ENCODE measurements at regions not wholly inside any gene's neighbourhood (a gene's known extent, or its start where the extent isn't known, plus 50 kb on each side); places are given as distances from the start of the nearest gene placed in this dataset.
A peak's percentile ranks its signal among the peaks of the same experiment; 100 is the strongest.

GRCh38 chr18:10258836-10259474 is 195.5 kb upstream of the APCDD1 start:
- no peak for DNase-seq

GRCh38 chr18:10259901-10260300 is 194.5 kb upstream of the APCDD1 start:
- DNase-seq: no peak

DNA sequence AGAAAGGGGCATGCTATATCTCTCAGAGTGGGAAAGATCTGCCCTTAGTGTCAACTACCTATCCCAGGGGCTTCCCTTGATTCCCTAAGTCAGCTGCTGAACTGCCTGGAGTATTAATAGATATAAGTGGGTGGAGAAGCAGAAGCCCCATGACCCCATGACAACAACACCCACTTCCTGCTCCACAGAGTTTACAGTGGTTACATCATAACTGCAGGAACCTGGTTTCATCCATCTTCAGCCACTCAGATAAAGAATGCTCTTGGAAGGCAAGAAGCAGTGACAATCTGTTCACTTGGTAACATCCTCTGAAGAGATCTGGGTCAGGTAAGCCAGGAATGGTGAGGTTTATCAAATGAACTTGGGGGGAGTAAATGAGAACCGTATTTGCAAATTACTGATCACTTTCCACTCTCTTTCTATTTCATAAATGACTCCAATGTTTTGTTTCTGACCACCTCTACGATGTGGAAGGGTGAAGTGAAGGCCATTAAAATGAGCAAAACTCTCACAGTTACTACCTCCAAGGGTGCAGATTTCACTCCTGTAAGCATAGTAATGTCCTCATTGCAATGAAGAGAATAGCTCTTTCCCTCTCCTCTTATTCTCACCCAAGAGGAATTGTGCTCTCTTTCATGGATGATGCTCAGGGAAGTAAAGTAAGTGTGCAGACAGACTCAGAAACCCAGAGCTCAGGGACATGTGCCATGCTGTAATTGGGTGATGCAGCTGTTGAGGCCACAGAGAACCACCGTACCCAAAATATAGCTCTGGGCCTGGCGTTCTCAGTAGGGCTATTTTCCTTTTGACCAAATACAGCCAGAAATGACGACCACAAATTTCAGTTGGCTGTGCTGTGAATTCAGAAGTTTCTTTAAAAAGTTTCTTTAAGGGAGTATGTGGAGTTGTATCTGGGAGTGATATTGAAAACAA is 192.8 kb upstream of the APCDD1 start:
- no peak for DNase-seq

DNA sequence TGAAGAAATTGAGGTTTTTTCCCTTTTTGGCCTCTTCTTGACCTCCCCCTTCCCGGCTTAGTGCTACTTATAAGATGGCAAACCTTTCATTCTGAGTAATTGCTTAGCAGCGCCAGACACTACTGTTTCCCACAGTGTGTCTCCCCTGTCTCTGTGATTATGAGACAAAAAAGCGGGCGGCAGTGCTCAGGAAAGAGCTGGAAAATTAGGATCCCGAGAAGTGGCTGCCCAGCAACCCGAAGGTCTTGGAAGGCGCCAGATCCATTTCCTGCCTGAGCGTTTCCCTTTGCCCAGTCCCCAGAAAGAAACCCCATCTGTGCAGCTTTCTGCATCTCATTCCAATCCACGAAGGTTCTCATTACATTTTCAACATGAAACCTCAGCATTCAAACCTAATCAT is 191.9 kb upstream of the APCDD1 start:
- DNase-seq: no peak

DNA sequence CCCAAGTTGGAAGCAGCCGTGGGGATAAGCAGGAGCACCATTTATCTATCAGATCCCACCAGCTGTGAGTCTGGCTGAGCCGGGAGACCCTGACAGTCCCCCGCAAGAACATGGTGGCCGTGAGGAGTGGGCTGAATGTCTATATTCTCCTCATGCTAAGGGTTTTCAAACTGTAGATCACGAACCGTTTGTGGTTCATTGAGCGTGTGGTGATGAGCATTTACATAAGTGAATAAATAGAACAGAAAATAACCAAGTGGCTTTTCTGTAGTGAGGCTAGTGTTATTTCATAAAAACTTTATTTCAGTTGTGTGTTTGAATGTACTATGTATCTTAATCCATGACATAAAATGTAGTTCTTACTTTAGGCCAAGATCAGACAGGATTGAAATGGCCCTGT is 190.2 kb upstream of the APCDD1 start:
- no peak for DNase-seq

DNA sequence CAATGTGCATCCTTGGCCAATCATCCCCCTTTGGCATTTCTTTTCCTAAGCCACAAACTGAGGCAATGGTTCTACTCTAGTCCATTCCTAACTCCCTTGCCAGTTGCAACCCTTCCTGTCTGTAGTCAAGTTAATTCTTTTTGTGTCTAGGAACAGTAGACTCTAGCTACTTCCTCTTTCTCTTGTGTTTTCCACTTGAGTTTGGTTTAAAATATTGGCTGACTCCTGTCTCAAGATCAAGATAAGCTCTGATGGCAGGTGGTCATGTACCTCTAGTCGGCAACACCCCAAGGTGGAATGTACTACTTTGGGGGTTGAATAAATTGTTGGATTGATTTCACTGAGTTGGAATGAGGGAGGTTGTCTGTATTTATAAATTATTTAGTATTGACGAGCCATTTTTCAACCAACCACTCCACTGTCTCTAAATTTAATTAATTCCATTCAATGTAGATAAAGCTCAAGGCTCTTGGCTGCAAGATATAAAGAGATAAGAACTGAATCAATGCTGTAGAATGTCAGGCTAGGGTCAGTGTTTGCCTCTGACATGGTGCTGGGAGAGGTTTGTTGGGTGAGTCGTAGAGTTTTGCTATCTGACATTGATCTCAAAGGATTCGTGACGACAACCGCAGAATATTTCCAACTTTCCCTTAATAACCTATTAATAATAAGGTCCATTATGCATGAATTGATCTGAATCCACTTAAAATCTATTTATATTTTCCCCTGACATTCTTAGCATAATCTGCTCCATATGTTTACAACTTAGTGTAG is 188.7 kb upstream of the APCDD1 start:
- DNase-seq: no peak

DNA sequence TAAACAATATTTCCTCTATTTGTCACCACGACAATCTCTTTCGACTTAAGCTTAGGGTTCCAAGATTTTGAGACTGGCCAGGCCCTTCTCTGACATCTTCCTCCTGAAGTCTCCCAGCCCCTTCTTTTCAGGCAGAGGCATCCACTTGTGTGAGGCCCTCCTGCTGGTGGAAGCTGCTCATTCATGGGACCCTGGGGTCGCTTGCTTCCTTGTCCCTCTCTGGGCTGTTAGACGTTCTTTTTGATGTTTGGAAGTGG is 188.2 kb upstream of the APCDD1 start:
- no peak for DNase-seq

GRCh38 chr18:10269261-10269660 is 185.2 kb upstream of the APCDD1 start:
- no peak for DNase-seq

DNA sequence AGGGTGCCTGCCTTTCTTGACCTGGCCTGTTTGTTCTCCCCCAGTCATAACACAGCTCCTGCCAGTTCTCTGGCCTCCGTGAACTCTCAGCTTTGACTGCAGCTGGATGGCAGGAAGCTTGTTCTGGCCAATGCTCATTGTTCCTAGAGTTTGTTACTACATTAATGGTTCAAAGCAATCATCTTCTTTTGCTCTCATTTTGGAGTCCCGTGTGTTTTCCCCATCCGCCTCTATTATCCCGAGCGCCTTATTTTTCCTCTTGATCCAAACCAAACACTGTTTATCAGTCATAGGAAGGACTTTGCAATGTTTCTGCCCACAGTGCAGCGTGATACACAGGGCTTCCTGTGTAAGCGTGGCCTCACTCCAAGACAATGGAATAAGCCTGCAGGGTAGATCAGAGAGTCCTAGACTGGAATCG is 184.3 kb upstream of the APCDD1 start:
- DNase-seq: no peak

DNA sequence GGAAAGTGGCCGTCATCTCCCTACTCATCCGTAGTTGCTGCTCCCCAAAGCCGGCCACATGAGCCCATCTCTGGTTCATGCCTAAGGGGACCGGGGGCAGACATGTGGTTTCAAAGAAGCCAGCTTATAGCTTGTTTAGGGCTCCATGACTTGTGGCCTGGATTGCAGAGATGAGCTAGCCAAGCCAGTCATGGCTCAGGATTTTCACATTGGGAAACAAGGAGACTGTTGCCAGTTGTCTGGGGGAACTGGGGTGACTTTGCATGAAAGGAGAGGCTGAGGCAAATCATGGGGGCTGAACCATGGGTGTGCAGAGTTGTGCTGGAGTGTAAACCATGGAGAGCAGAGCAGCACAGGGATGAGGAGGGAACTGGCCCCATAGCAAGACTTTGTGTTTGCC is 183.0 kb upstream of the APCDD1 start:
- no peak for DNase-seq

DNA sequence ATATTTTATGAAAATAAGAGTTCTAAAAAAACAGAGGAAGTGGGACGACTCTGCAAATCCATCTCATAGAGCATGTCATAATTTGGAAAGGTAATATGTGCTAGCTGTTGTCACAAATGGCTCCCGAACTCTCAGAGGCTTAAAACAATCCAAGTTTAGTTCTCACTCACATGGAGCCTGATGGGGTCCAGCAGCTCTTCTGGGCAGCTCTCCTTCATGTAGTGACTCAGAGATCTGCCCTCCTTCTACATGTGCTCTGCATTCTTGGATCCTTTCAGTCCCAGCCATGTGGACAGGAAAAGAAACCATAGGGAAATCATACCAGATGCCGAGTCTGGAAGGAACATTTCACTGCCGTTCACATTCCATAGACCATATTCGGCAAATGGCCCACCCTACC is 180.1 kb upstream of the APCDD1 start:
- no peak for DNase-seq

DNA sequence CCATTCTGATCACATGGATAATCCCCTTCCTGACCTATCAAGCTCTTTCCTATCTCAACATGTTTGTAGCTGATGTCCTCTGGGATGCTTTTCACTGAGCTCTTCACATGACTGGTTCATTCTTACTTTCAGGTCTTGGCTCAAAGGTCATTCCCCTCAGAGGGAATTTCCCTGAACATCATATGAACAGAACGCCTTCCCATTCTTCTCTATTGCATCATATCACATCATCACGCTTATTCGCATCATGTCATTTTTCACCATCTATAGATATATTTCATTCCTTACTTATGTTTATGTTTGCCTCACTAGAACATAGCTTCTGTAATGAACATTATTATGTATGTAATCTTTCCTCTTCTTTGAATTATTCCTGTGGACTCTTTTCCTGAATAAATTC is 178.9 kb upstream of the APCDD1 start:
- no peak for DNase-seq

DNA sequence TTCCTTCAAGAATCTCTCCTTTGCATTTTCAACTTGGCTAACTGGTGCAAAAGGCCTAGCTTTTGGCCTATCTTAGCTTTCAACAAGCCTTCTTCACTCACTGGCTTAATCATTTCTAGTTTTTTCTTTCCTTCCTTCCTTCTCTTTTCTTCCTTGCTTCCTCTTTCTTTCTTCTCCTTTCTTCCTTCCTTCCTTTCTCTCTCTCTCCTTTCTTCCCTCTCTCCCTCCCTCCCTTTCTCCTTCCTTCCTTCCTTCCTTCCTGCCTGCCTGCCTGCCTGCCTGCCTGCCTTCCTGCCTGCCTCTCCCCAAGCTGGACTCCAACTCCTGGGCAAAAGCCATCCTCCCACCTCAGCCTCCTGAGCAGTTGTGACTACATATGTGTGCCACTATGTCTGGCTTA is 176.2 kb upstream of the APCDD1 start:
- no peak for DNase-seq

DNA sequence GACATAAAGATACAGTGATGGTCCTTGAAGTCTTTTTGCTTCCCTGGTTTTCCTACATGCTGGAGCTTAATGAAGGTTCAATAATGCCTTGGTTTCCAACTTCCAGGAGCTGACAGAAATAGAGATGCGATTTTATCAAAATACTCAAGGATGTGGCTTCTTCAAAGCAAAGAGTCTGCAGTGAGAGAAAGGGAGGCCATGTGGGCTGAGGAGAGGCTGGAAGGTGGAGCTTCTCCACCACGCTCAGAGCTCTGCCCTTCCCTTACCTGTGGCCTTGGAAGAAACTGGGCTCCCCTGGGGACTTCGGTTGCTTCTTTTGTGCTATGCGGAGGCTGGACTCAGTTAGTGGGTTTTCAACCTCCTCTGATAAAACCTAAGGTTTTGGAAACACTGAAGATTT is 175.0 kb upstream of the APCDD1 start:
- DNase-seq: no peak

DNA sequence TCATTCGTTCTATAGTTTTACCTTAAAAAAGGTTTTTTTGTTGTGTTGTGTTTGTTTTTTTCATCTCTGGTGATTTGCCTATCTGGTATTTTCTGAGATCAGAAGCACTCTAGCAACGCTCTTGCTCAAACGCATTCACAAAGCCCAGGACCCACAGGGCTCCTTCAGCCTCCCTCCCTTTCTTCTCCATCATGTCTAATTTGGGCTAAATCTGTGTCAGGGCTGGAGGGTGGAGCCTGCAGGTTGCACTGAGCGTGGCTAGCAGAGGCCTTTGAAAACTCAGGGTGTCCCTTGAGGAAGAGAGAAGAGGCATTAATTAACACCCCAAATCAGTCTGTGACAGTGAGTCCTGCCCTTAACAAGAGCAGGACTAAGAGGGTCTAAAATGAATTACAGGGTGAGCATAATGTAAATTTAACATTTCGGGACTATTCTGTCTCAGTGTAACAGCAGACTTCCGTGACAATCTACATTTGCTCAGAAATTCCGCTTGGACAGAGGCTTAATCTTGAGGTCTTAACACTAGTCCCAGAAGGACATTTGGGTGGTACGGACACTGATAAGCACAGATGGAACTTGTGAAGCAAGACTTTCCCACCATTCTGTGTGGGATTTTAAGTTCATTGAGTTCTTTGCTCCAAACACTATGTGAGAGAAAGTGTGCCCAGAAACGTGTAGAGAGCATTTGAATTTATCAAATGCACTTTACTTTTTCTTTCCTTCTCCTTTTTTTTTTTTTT is 174.4 kb upstream of the APCDD1 start:
- no peak for DNase-seq

DNA sequence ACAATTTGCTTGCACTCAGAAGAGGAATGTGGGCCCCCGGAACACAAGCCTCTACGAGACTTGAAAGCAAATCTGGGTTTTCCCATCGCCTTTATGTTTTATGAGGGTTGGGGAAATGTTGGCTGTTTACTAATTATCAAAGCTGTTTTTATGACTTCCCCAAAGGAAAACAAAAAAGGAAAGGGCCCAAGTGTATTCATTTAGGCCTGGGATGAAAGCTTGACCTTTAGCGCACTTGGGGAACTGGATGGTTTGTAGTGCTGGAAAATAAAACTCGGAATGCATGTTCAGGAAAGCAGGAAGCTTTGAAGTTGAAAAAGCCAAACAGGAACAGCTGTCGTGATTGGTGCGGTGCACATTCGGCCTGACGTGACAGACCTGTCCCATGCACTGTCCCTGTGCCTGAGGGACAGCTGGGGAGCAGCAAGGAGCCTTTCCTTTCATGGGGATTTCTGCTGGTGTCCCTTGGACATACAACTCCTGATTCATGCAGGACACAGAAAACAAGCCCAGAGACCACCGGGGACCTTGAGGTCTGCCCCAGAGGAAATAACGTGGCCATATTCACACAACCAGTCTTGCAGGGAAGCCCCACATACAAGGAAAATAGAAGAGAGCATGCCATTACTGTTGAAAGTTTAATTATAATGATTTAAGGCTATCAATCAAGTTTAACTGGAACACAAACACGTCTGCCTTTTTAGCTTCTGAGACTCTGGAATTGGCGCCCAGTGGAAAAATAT is 169.7 kb upstream of the APCDD1 start:
- no peak for DNase-seq

DNA sequence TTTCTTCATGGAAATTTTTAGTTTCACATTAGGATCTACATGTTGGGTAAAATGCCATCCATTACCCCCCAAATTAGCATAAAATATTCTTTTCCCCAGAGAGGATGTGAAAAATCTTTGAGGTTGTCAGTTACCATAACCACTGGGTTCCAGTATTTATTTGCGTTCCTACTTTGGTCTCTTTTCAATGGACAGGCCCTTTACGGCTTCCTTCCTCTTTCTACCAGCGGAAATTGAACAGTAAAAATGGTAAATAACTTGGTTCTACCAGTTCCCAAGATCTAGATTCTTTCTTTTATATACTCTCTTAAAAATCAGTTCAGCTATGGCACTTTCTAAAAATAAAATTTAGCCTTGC is 169.2 kb upstream of the APCDD1 start:
- no peak for DNase-seq

DNA sequence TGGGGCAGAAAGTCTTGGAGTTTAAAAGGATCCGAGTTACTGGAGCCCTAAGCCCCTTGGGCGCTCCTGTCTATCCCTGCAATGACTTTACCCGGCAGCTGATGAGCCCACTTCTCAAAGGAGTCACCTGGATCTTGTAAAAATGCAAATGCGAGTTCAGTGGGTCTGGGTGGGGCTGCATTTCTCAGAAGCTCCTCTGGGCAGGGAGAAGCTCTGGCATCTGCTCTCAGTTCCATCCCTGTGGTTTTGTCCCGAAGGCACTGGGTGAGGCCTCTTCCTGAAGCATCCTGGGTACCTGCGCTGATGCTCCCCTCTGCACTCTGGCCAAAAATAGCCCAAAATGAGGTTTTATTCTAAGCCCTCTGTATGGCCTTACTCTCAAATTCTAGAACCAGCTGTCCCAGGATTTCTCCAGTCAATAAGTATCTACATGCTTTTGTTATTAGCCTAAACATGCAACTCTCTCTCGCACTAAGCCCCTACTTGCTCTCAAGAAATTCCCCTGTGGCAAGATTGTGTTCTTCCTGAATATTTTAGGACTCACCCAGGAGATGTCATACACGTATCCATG is 167.8 kb upstream of the APCDD1 start:
- peak; percentile 31 for DNase-seq

- DNase-seq: no peak
Observed at GRCh38 chr18:10289251-10289650, 165.2 kb upstream of the APCDD1 start.

DNA sequence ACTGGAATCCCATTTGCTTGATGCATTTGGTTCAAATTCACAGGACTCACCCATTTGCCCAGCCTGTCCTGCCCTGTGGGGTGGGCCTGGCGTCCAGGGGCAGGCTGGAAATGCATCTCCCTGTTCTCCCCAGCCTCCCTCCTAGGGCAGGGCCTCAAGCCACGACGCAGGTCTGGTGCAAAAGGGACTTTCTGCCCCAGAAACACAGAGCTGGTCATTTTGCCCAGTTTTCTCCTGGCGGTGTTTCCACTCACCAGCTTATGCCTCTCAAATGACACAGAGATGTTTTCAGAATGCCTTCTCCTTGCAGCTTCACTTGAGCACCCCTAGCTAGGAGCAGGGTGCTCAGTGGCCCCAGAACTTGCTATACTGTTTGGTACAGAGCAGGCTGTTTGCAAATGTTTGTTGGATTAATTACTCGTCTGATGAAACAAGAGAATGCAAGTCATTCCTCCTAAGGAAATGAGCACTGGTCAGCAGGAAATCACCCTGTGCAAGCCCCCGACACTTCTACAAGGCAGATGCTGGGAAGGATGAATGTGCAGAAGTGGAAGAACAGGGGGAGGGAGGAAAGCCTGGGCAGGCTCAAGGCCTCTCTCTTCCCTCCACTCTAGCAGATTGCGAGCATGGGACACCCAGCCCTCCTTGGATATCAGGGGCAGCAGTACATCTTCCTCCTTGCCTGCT is 164.3 kb upstream of the APCDD1 start:
- DNase-seq: no peak

DNA sequence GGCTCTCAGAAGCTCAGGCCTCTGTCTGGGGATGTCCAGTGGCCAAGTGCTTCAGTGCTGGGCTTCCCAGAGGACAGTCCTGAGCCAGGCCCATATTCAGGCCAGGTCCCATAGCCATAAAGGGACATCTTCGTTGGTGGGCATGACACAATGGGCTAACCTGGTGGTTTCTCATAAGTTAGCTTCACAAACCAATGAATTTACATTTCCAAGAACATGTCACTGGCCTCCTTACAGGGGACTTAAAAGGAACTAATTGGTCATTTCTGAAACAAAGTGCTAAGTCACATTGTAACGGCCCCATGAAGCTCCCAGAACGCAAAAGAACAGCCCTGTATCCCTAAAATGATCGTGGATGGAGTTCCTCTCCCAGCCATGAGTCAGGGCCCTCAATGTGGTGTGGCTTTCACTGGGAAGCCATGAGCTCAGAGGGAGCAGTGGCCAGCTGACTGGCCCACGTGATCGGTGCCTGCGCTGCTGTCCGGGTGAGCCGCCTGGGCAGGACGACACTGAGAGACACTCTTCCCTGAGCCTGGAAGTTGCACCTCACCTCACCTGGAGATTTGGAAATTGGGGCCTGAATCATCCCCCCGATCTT is 163.7 kb upstream of the APCDD1 start:
- no peak for DNase-seq
